ENCODE measurements at regions not wholly inside any gene's neighbourhood (a gene's known extent, or its start where the extent isn't known, plus 50 kb on each side); places are given as distances from the start of the nearest gene placed in this dataset.

DNA sequence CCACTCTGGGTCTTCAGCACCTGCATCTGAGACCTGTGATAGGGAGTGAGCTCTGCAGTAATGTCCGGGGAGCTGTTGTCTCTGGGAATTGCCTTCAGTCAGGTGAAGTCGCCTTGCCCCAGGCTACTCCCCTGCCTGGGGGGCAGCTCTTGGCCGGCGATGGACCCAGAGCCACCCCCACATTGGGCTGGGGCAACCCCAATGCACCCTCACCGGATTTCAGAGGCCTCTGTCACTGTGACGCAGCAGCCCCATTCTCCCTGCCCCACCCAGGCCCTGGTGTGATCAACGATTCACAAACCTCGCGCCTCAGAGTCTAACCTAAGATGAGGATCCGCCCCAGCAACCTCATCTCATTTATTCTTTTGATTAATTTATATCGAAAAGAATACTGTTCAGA lies 303.6 kb downstream of the NDUFA10 start:
- no peak for TF ChIP-seq POLR2A (IDR thresholded peaks at IDR 0.05)
- TF ChIP-seq, protein P1, sequence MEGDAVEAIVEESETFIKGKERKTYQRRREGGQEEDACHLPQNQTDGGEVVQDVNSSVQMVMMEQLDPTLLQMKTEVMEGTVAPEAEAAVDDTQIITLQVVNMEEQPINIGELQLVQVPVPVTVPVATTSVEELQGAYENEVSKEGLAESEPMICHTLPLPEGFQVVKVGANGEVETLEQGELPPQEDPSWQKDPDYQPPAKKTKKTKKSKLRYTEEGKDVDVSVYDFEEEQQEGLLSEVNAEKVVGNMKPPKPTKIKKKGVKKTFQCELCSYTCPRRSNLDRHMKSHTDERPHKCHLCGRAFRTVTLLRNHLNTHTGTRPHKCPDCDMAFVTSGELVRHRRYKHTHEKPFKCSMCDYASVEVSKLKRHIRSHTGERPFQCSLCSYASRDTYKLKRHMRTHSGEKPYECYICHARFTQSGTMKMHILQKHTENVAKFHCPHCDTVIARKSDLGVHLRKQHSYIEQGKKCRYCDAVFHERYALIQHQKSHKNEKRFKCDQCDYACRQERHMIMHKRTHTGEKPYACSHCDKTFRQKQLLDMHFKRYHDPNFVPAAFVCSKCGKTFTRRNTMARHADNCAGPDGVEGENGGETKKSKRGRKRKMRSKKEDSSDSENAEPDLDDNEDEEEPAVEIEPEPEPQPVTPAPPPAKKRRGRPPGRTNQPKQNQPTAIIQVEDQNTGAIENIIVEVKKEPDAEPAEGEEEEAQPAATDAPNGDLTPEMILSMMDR (IDR thresholded peaks at IDR 0.05): no peak
